Keratinocyte (primary cell): ENCODE measurements at regions not wholly inside any gene's neighbourhood (a gene's known extent, or its start where the extent isn't known, plus 50 kb on each side); places are given as distances from the start of the nearest gene placed in this dataset.

Source experiments
- DNase-seq: peaks from one replicate; pipeline ENCODE4 v3.0.0-alpha.2; 2011; ENCODE audit warnings: low read depth, missing footprints, low spot score
- FAIRE-seq: peaks from 2 replicates; lab custom pipeline; 2011; peaks lifted over from hg19 to GRCh38; lab: Jason Lieb, UNC
- H2AFZ ChIP-seq: 2 replicates; pipeline ENCODE4 v1.6.0; 2012; ENCODE audit warnings: low read length, control low read depth, inconsistent platforms; ENCODE audit not compliant: control insufficient read depth
- H3K27ac ChIP-seq: 2 replicates; pipeline ENCODE4 v1.5.1; 2011; ENCODE audit warnings: low read length; ENCODE audit not compliant: control insufficient read depth, insufficient read depth
- H3K27me3 ChIP-seq: 3 replicates; pipeline ENCODE4 v1.6.0; 2011; ENCODE audit warnings: low read length; ENCODE audit not compliant: control insufficient read depth, insufficient read depth; ENCODE audit errors: extremely low read depth
- H3K36me3 ChIP-seq, 2 experiments: 2 replicates in 1 of 2; 3 replicates in 1 of 2; pipeline ENCODE4 v1.5.1; 2011; ENCODE audit warnings: low read length in 2 of 2, mild to moderate bottlenecking in 1 of 2; ENCODE audit not compliant: control insufficient read depth in 2 of 2, insufficient read depth in 2 of 2; ENCODE audit errors: extremely low read depth in 1 of 2
- H3K4me1 ChIP-seq: 3 replicates; pipeline ENCODE4 v1.5.1; 2011; ENCODE audit warnings: low read length; ENCODE audit not compliant: control insufficient read depth, insufficient read depth; ENCODE audit errors: extremely low read depth
- H3K4me2 ChIP-seq: 3 replicates; pipeline ENCODE4 v1.6.0; 2011; ENCODE audit warnings: low read depth, low read length; ENCODE audit not compliant: control insufficient read depth, insufficient read depth; ENCODE audit errors: extremely low read depth
- H3K4me3 ChIP-seq, 3 experiments: fragments of 200-600 bp in 1 of 3; sonication (generic) in 1 of 3; 2 replicates in 2 of 3; 3 replicates in 1 of 3; pipeline ENCODE4 v1.5.1; 2011 to 2016; ENCODE audit warnings: low read length in 3 of 3, mild to moderate bottlenecking in 3 of 3, control low read depth in 2 of 3, inconsistent platforms in 1 of 3, low read depth in 1 of 3, mixed read lengths in 1 of 3, mixed run types in 1 of 3, moderate library complexity in 1 of 3; ENCODE audit not compliant: control insufficient read depth in 2 of 3, insufficient read depth in 2 of 3; ENCODE audit errors: extremely low read depth in 1 of 3
- H3K79me2 ChIP-seq: 2 replicates; pipeline ENCODE4 v1.6.0; 2012; ENCODE audit warnings: low read length; ENCODE audit not compliant: control insufficient read depth, insufficient read depth
- H3K9ac ChIP-seq: 3 replicates; pipeline ENCODE4 v1.6.0; 2011; ENCODE audit warnings: low read length; ENCODE audit not compliant: control insufficient read depth, insufficient read depth; ENCODE audit errors: extremely low read depth
- H3K9me1 ChIP-seq: 3 replicates; pipeline ENCODE4 v1.6.0; 2011; ENCODE audit warnings: low read length; ENCODE audit not compliant: control insufficient read depth, insufficient read depth; ENCODE audit errors: extremely low read depth
- H3K9me3 ChIP-seq: 2 replicates; pipeline ENCODE4 v1.5.1; 2012; ENCODE audit warnings: low read depth, low read length; ENCODE audit not compliant: control insufficient read depth
- H4K20me1 ChIP-seq: 3 replicates; pipeline ENCODE4 v1.6.0; 2011; ENCODE audit warnings: low read length; ENCODE audit not compliant: control insufficient read depth, insufficient read depth; ENCODE audit errors: extremely low read depth
- EZH2 ChIP-seq: IDR thresholded peaks from one replicate; pipeline ENCODE4 v1.6.1; 2012; ENCODE audit warnings: inconsistent platforms, mild to moderate bottlenecking, low read length, moderate library complexity
- dilution Hi-C: fragments of 300-500 bp; cut with MboI; formaldehyde crosslinking; loops from one replicate; pipeline ENCODE4 v1.7.0; 2020; ENCODE audit warnings: low sequenced_read_pairs; ENCODE audit not compliant: extremely low pct_ligation_motif_present
- TF ChIP-seq, protein P1 (sequence below), 3 experiments: IDR thresholded peaks in 1 of 3; conservative IDR thresholded peaks in 1 of 3; optimal IDR thresholded peaks in 1 of 3; 2 replicates in 2 of 3; 3 replicates in 1 of 3; pipeline versions ENCODE3 to v1.5.1; 2011; ENCODE audit warnings: low read length in 3 of 3, mild to moderate bottlenecking in 3 of 3, moderate library complexity in 2 of 3, control low read depth in 1 of 3, inconsistent platforms in 1 of 3; ENCODE audit not compliant: insufficient read depth in 2 of 3; ENCODE audit errors: extremely low read depth in 1 of 3

DNA sequence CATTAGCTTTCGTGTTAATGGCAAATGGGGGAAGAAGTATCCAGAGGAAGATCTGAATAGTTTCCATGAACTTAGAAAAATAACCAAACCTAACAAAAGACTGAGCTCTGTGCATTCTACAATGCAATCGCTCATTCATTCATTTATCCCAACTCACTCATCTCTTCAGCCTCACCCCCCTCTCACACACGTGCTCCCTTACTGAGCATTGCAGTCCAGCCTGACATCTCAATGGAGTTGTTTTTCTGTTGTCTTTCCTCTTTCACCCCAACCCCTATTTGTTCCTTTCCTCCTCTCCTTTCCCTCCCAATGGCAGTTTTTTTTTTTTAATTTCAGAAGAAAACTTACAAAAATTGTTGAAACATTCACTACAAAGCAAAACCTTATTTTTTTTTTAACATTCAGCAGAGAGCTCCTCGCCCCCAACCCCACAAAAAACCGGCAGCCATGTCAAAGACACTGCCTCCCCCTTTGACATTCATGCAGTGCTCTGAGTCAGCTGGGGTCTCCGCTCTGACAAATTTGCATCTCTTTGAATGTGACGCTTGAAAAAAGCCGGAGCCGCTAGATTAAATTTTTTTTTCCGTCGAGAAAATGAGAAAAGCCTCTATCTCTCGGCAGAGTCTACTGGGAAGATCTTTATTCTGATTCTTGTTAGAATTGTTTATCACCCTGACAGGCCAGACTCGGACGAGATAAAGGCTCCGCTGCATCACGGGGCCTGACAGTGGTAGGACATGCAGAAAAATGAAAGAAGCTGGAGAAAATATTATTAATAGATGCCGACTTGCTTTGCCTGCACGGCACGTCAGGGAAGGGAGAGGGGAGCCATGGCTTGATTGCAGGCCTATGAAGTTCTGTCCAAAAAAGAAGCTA is 775.6 kb downstream of the VRK1 start:
- no peak for TF ChIP-seq EZH2
- TF ChIP-seq, protein P1, sequence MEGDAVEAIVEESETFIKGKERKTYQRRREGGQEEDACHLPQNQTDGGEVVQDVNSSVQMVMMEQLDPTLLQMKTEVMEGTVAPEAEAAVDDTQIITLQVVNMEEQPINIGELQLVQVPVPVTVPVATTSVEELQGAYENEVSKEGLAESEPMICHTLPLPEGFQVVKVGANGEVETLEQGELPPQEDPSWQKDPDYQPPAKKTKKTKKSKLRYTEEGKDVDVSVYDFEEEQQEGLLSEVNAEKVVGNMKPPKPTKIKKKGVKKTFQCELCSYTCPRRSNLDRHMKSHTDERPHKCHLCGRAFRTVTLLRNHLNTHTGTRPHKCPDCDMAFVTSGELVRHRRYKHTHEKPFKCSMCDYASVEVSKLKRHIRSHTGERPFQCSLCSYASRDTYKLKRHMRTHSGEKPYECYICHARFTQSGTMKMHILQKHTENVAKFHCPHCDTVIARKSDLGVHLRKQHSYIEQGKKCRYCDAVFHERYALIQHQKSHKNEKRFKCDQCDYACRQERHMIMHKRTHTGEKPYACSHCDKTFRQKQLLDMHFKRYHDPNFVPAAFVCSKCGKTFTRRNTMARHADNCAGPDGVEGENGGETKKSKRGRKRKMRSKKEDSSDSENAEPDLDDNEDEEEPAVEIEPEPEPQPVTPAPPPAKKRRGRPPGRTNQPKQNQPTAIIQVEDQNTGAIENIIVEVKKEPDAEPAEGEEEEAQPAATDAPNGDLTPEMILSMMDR (optimal IDR thresholded peaks at IDR 0.05 in 1 of 3, IDR thresholded peaks at IDR 0.05 in 1 of 3, conservative IDR thresholded peaks at IDR 0.05 in 1 of 3; ENCODE audit: extremely low read depth in 1 of 3, insufficient read depth in 2 of 3, low read length in 3 of 3) = no peak
- FAIRE-seq = no peak
- dilution Hi-C loops = no loop called here

DNA sequence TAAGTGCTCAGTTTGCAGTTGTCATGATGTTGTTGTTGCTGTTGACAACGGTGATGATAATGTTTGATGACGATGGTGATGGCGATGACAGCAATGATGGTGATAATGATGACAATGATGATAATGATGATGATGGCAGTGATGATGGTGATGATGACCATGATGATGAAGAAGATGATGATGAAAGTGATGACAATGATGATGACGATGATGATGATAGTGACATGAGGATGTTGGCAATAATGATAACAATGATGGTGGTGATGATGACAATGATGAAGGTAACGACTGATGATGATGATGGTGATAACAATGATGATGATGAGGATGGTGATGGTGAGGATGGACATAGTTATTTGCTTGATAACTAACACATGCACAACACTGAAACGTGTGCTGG is 778.5 kb downstream of the VRK1 start:
- DNase-seq = no peak
- no peak overlapping the region for H3K27ac ChIP-seq
- H3K79me2 ChIP-seq = no peaks in the 10 kb centered on the region
- dilution Hi-C loops = no loop called here
- no peaks in the 10 kb centered on the region for H3K9me1 ChIP-seq
- H2AFZ ChIP-seq = no peak overlapping the region
- FAIRE-seq = no peak
- no peaks in the 10 kb centered on the region for H3K4me1 ChIP-seq
- TF ChIP-seq EZH2 = no peak
- TF ChIP-seq, protein P1 (optimal IDR thresholded peaks at IDR 0.05 in 1 of 3, IDR thresholded peaks at IDR 0.05 in 1 of 3, conservative IDR thresholded peaks at IDR 0.05 in 1 of 3; ENCODE audit: extremely low read depth in 1 of 3, insufficient read depth in 2 of 3, low read length in 3 of 3) = no peak
- no peaks in the 10 kb centered on the region for H4K20me1 ChIP-seq
- no peaks in the 10 kb centered on the region for H3K36me3 ChIP-seq
- H3K4me3 ChIP-seq = no peak overlapping the region
- no peaks in the 10 kb centered on the region for H3K9me3 ChIP-seq
- H3K4me2 ChIP-seq = no peak overlapping the region
- H3K9ac ChIP-seq = no peak overlapping the region
- H3K27me3 ChIP-seq = no peaks in the 10 kb centered on the region

More for the DNA sequence above, 775.6 kb downstream of the VRK1 start:
- no peak overlapping the region for H3K9ac ChIP-seq
- no peaks in the 10 kb centered on the region for H3K27me3 ChIP-seq
- no peaks in the 10 kb centered on the region for H3K79me2 ChIP-seq
- no peak overlapping the region for H3K27ac ChIP-seq
- no peaks in the 10 kb centered on the region for H3K9me1 ChIP-seq
- no peaks in the 10 kb centered on the region for H3K4me1 ChIP-seq
- H3K4me3 ChIP-seq = no peak overlapping the region
- H3K36me3 ChIP-seq = no peaks in the 10 kb centered on the region
- no peak overlapping the region for H2AFZ ChIP-seq
- DNase-seq = no peak
- H4K20me1 ChIP-seq = no peaks in the 10 kb centered on the region
- H3K9me3 ChIP-seq = no peaks in the 10 kb centered on the region
- no peak overlapping the region for H3K4me2 ChIP-seq
